ENCODE measurements at regions not wholly inside any gene's neighbourhood (a gene's known extent, or its start where the extent isn't known, plus 50 kb on each side); places are given as distances from the start of the nearest gene placed in this dataset.
"Not testable (repeated sequence)": the region's sequence is repeated elsewhere in the genome, so short reads cannot be mapped to it uniquely, and the experiment has no call there.

DNA sequence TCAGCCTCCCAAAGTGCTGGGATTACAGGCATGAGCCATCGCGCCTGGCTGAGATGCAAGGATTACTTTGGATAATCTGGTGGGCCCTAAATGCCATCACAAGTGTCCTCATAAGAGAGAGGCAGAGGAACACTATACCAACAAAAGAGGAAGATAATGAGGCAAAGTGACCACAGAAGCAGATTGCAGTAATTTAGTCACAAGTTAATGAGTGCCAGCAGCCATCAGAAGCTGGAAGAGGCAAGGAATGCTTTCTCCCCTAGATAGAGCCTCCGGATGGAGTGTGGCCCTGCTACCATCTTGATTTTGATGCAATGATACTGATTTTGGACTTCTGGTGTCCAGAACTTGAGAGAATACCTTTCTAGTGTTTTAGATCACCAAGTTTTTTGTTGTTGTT, 122.3 kb downstream of the SPATA31D1 start:
- H3K4me3 ChIP-seq (ENCODE audit: low read length) = no peak overlapping the region
- no peak for DNase-seq (ENCODE audit: low read depth, low spot score)

DNA sequence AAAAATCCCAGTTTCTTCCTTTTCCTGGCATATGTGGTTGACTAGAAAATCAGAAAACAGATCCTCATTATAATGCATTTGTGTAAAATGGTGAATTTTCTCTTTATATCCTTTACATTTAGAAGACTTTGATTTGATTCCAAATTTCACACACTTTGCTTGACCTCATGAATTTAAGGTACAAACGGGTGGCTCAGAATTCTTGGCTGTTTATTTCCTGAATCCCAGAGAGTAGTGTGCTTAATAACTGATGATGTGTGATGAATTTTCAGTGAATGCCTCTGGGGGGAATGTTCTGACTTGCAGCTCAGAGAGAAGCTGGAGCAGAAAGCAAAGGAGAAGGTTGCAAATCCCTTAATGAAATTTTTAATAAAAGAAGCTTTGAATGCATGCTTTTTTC, 126.8 kb downstream of the SPATA31D1 start:
- DNase-seq (ENCODE audit: low read depth, low spot score) = no peak
- no peak overlapping the region for H3K4me3 ChIP-seq (ENCODE audit: low read length)

DNA sequence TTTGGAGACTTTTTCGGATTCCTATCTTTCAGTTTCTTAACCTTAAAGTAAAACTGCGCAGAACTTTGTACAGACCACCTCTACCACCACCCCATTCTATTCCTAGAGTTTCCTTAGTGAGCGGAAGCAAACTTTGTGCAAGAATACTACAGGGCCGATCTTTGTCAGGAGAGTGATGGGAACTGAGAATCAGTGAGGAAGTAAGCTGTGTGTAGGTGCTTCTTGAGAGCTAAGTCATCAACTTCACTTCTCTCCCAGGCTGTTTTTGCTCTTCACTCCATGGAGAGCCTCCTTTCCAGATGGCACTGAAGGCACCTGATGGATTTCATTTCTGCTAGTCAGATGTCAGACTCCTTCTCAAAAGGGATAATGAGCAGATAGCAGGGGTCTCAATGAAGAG, 127.3 kb downstream of the SPATA31D1 start:
- no peak for DNase-seq (ENCODE audit: low read depth, low spot score)
- H3K4me3 ChIP-seq (ENCODE audit: low read length) = no peak overlapping the region

DNA sequence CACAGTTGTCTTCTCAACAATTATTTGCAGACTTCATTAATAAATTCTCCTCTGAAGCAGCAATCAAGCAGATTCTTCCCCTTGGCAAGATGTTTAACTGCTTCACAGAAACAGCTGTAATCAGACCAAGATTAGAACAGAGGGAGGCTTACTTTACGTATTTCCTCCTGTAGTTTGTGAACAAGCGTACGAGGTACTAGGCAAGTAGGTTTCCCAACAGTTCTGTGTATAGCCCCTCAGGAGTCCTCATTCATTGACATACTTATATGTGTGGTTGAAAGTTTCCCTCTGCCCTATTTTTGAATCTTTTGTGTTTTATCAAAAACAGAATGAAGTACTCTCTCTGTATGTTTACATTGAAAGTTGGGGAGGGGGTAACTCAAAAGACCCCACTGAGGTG, 128.0 kb downstream of the SPATA31D1 start:
- no peak overlapping the region for H3K4me3 ChIP-seq (ENCODE audit: low read length)
- no peak for DNase-seq (ENCODE audit: low read depth, low spot score)

DNA sequence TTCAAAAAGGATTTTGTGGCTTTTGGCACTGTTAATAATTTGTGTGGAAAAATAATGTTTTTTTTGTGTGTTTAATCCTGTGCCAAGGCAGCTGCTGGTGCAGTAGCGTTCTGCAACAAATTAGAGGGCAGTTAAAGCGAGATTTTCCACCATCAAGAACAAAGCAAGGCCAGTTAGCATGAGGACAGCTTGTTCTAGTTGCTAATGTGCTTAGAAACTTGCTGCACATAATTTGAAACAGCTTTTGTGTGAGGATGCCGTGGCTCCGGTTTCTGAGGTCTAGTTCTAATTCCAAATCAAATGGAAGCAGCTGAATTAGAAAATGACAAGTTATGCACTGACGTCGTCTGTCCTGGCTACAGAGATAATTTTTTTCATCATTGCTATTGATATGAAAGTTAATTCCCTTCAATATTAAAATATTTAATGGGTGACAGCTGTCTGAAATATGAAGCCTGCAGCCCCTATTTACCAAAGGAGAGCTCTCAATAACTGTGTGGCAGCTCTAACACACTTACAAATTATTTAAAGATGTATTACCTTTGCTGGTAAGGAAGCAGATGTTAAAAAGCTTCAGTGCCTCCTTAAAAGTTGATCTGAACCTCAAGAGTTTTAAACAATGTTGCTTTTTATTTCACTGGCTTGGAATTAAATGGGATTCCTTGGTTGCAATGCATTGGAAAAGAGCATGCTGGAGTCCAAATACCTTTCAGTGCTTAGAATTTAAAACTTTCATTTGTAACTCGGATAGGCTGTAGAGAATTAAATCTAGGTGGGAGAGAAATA, 128.6 kb downstream of the SPATA31D1 start:
- no peak for DNase-seq (ENCODE audit: low read depth, low spot score)

DNA sequence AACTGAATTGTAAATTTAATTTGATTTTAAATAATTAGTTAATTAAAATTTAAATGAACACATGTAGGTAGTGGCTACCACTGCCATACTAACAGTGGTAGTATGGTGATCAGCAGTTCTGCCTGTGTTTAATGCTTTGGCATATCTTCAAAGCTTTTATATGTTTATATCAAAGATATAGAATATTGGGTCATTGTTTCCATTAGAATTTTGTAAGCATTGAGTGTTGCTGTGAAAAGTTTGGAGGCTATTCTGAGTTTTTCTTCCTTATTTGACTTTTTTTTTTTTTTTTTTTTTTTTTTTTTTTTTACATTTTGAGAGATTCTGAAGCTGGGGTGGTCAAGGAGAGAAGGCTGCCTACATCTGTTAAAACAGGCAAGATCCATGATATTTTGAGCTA, 134.2 kb downstream of the SPATA31D1 start:
- H3K4me3 ChIP-seq (ENCODE audit: low read length) = no peak overlapping the region
- DNase-seq (ENCODE audit: low read depth, low spot score) = no peak

More for the DNA sequence above, 128.6 kb downstream of the SPATA31D1 start:
- H3K4me3 ChIP-seq (ENCODE audit: low read length) = no peak overlapping the region

DNA sequence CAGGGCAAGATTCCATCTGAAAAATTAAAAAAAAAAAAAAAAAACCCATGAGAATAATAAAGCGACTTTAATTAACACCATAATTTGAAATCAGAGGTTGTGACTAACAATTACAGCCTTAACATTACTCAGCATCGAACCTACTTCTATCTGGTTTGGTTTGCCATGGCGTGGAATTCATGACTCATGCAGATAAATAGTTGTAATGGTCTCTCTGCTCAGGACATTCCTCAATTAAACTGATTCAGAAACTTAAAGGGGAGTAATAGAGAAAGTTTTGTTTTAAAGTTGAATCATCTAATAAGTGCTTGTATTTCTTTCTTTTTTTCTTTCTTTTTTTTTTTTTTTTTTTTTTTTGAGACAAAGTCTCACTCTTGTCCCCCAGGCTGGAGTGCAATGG, 135.5 kb downstream of the SPATA31D1 start:
- DNase-seq (ENCODE audit: low read depth, low spot score) = no peak
- no peak overlapping the region for H3K4me3 ChIP-seq (ENCODE audit: low read length)

DNA sequence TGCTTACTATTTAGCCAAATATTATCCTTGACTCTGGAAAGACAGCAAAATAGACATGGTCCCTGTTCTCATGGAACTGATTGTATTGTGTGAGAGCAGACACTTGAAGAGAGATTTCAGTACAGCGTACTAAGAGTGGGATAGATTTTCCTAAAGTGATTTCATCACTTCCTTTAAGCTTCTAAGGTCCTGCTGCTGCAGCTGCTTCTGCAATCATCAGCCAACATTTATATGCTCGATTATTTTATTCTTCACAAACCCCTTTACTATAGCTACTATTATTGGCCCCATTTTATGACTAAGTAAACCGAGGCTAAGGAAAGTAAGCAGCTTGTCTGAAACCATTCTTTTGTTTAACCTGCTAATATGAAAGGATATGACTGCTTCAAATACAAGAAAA, 137.7 kb downstream of the SPATA31D1 start:
- no peak overlapping the region for H3K4me3 ChIP-seq (ENCODE audit: low read length)
- DNase-seq (ENCODE audit: low read depth, low spot score) = no peak

DNA sequence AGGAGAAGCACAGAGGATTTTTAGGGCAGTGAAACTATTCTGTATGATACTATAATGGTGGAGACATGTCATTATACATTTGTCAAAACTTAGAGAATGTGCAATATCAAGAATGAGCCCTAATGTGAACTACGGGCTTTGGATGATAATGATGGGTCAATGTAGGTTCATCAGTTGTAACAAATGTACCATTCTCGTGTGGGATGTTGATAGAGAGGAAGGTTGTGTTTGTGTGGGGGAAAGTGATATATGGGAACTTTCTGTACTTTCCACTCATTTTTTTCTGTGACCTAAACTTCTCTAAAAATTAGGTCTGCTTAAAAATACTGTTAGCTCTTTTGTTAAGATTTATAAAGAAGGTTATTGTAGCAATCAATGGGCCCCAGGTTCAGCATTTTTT, 138.9 kb downstream of the SPATA31D1 start:
- H3K4me3 ChIP-seq (ENCODE audit: low read length) = no peak overlapping the region
- DNase-seq (ENCODE audit: low read depth, low spot score) = no peak

DNA sequence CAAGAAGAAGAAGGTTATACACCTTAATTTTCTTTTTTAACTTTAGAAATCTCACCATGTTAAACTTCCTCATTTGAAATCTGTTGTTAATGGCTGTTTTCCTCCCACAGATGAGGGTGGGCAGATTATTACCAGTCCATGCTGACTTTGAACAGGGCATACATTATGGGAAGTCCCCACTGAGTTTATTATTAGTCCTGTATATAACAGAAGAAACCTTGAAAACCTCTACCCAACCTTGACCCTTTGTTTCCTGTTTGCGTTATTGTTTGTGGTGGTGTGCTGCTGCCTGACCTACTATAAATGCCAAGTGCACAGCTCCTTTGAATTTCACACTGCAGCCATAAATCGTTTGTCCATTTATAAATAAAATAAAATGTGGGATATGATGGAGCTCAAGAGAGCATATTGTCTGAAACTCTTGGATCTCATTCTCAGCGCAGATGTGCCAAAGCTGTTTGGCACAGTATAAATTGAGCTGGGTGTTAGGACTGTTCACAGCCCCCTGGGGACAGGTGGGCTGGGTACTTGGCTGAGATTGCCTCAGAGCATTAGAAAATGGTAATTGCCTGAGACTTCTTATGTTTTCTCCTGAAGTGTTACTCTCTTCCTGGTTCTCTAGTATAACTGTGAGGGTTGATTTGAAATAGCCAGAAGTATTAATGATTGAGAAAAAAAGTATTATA, 139.6 kb downstream of the SPATA31D1 start:
- no peak for DNase-seq (ENCODE audit: low read depth, low spot score)
- H3K4me3 ChIP-seq (ENCODE audit: low read length) = no peak overlapping the region

DNA sequence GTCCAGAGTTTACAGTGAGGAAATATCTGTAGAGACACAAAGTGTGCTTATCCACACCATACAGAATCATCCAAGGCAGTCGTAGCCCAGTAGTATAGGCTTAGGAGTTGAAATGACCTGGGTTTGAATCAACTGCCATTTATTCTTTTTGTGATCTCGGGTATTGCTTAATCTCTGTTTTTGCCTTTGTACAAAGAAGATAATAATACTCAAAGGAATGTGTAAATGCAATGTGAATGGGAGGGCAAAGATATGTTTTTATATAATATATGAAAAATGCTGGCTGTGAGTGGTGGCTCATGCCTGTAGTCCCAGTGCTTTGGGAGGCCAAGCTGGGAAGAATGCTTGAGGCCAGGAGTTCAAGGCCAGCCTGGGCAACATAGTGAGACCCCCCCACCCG, 141.1 kb downstream of the SPATA31D1 start:
- no peak overlapping the region for H3K4me3 ChIP-seq (ENCODE audit: low read length)
- DNase-seq (ENCODE audit: low read depth, low spot score) = no peak

DNA sequence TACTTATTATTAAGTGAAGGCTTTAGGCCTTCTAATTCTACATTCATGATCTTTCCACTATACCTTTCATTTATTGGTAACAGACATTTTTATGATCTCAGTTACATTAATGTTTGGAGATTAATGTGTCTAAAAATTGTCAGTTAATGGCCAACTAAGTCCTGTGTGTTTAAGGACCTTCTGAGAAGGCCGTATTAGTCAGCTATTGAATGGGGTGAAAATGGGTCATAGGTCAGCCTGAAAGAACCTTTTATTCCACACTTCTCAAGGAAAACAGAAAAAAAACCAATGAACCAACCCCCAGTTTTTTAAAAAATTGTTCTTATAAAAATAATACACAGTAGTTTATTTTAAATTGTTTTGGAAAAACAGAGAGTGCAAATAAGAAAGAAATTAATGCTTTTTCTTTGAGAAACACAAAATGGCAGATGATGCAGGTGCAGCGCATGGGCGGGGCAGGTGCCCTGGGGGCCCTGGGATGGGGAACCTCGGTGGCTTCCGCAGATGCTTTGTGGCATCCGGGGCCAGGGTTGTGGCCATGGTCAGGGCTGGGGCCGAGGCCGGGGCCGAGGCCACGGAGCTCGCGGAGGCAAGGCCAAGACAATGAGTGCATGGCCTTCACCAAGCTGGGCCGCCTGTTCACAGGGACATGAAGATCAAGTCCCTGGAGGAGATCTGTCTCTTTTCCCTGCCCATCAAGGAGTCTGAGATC, 141.9 kb downstream of the SPATA31D1 start:
- DNase-seq (ENCODE audit: low read depth, low spot score) = no peak
- no peak overlapping the region for H3K4me3 ChIP-seq (ENCODE audit: low read length)

DNA sequence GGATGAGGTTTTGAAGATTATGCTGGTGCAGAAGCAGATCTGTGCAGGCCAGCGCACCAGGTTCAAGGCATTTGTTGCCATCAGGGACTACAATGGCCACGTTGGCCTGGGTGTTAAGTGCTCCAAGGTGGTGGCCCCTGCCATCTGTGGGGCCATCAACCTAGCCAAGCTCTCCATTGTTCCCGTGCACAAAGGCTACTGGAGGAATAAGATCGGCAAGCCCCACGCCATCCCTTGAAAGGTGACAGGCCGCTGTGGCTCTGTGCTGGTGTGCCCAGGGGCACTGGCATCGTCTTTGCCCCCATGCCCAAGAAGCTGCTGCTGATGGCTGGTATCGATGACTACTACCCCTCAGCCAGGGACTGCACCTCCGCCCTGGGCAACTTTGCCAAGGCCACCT, 142.5 kb downstream of the SPATA31D1 start:
- H3K4me3 ChIP-seq (ENCODE audit: low read length) = no peak overlapping the region
- no peak for DNase-seq (ENCODE audit: low read depth, low spot score)

DNA sequence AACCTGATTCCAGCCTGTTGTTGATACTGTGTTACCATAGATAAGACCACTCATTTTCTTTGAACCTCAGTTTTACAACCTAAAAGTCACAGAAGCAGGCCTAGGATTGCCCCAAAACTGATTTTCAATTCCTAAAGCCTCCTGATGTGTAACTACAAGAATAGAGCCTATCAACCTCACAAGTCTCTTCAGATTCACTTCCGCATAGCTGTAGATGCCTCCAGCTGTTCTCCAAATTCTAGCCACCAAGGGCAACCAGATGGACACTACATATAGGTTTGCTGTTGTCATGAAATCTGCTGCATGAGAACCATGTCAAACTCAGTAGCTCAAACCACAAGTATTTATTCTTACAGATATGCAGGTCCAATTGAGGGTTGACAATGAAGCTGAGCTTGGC, 143.5 kb downstream of the SPATA31D1 start:
- no peak for DNase-seq (ENCODE audit: low read depth, low spot score)
- H3K4me3 ChIP-seq (ENCODE audit: low read length) = no peak overlapping the region

DNA sequence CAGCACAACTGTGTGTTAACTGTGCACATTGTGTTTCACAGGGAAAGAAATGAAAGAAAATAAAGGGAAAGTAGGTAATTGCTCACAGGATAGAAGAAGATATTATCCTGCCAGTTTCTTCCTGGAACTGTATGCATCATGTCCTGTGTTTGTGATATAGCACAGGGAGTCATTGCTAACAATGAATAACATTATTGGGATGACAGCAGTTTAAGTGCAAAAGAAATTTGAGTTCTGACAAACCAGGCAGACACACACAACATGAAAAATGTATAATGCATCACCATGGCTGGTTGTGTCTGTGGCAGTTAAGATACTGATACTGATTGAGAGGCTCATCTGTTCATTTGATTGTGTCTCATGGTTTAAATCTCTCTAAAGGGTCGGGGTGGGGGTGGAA, 145.4 kb downstream of the SPATA31D1 start:
- no peak for DNase-seq (ENCODE audit: low read depth, low spot score)
- H3K4me3 ChIP-seq (ENCODE audit: low read length) = no peak overlapping the region

DNA sequence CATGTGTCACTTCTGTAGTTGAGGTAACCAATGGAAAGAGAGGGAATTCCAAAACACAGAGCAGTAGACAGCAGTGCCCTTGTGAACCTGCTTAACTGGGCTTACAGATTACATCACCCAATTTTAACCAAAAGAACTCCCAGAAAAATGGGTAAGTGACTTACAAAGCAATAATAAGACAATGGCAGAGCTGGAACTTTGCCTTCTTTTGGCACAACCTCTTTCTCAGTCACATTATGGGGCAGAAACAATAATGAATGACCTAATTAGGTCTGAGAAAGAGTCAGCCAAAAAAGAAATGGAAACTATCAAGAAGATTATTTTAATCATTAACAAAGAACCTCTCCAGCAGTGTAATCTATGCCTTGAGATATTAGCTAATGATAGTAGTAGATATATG, 146.5 kb downstream of the SPATA31D1 start:
- no peak for DNase-seq (ENCODE audit: low read depth, low spot score)
- no peak overlapping the region for H3K4me3 ChIP-seq (ENCODE audit: low read length)

DNA sequence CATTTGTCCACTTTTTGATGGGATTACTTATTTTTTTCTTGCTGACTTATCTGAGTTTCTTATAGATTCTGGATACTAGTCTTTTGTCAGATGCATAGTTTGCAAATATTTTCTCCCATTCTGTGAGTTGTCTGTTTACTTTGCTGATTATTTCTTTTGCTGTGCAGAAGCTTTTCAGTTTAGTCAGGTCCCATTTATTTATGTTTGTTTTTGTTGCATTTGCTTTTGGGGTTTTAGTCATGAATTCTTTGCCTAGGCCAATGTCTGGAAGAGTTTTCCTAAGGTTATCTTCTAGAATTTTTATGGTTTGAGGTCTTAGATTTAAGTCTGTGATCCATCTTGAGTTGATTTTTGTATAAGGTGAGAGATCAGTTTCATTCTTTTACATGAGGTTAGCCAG, 149.5 kb downstream of the SPATA31D1 start:
- not testable (repeated sequence) for H3K4me3 ChIP-seq (ENCODE audit: low read length); DNase-seq (ENCODE audit: low read depth, low spot score)

DNA sequence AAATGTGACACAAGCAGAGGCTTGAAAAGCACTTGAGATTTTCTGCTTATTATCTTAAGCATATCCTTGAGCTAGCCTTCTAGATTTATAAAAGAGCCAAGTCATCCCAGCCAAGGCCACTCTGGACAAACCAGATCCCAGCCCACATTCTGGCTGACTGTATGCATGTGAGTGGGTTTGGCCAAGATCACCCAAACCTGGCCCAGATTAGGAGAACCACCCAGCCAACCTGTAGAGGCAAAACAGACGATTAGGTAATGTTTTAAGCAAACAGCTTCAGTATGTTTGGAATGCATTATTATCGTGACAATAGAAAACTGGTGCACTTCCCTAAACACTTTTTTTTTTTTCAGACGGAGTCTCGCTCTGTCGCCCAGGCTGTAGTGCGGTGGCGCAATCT, 151.9 kb downstream of the SPATA31D1 start:
- H3K4me3 ChIP-seq (ENCODE audit: low read length) = no peak overlapping the region
- DNase-seq (ENCODE audit: low read depth, low spot score) = no peak

DNA sequence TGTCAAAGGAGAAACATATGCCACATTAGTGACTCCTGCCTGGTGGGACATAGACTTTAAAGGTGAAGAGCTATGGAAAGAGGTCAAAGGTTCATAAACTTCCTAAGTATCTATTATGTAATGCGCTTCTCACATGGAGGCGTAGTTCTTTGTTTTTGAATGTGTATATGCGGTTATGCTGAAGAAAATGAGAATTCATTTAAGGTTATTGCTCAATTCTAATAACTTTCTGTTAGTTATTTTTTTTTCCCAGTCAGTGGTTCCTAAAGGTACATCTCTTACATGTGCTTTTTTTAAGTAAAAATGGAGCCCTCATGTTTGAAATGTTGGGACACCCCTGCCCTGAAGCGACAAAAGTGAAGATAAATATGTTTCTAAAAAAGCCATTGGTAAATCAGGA, 156.2 kb downstream of the SPATA31D1 start:
- no peak overlapping the region for H3K4me3 ChIP-seq (ENCODE audit: low read length)

DNA sequence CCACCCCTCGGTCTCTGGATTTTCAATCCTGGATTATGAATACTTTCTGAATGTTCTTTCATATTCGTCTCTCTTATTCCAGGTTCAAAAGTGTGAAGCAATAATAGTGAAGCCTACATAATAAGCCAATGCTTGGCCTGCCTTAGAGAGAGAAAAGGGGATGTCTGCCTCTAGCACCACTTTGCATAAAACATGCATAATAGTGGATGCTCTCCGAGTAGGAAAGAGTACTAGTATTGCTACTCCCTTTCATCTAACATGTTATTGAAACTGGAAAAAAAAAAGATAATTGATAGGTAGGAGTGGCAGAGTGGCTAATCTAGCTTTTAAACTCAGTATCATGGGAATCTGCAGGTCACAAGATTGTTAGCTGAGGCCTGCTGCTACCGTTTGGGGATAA, 158.1 kb downstream of the SPATA31D1 start:
- no peak overlapping the region for H3K4me3 ChIP-seq (ENCODE audit: low read length)
- no peak for DNase-seq (ENCODE audit: low read depth, low spot score)

More for the DNA sequence above, 156.2 kb downstream of the SPATA31D1 start:
- DNase-seq (ENCODE audit: low read depth, low spot score) = no peak

Measured in Jurkat, Clone E6-1 (cell line).